Stomach (tissue), 8 donors: ENCODE measurements at regions not wholly inside any gene's neighbourhood (a gene's known extent, or its start where the extent isn't known, plus 50 kb on each side); places are given as distances from the start of the nearest gene placed in this dataset.

ENCODE experiments used
- DNase-seq, 2 donors: peaks; one replicate each; pipeline versions ENCODE4 v3.0.0 to v3.0.0-alpha.2; 2013 to 2019
- H3K27ac ChIP-seq, 5 donors: fragments of 200-600 bp in 4 of 5; sonication (generic) in 4 of 5; one replicate each; pipeline ENCODE4 v1.5.1; 2013 to 2019; ENCODE audit warnings: mild to moderate bottlenecking in 1 of 5, moderate library complexity in 1 of 5
- H3K27me3 ChIP-seq, 3 donors: fragments of 200-600 bp; sonication (generic); one replicate each; pipeline ENCODE4 v1.5.1; 2017 to 2019; ENCODE audit warnings: mixed run types in 1 of 3
- H3K36me3 ChIP-seq, 4 donors: fragments of 200-600 bp; sonication (generic); 1 replicate in 3 of 4; 2 replicates in 1 of 4; pipeline ENCODE4 v1.5.1; 2016 to 2019
- H3K4me1 ChIP-seq, 4 donors: fragments of 200-600 bp; sonication (generic); one replicate each; pipeline ENCODE4 v1.5.1; 2016 to 2019
- H3K4me3 ChIP-seq, 4 donors: fragments of 200-600 bp; sonication (generic) in 3 of 4; one replicate each; pipeline ENCODE4 v1.5.1; 2016 to 2019; ENCODE audit warnings: mild to moderate bottlenecking in 1 of 4
- H3K9me3 ChIP-seq, 4 donors: fragments of 200-600 bp; sonication (generic); one replicate each; pipeline ENCODE4 v1.5.1; 2016 to 2019
- CTCF ChIP-seq, 7 experiments: fragments of 450-650 bp in 4 of 7; fragments of 200-600 bp in 3 of 7; sonication (generic) in 3 of 7; IDR thresholded peaks; one replicate each; pipeline ENCODE4 v1.5.1; 2016 to 2019; ENCODE audit warnings: antibody characterized with exemption in 7 of 7, control low read depth in 2 of 7, mild to moderate bottlenecking in 1 of 7
- EP300 ChIP-seq: sonication (generic); formaldehyde crosslinking; IDR thresholded peaks from one replicate; pipeline ENCODE4 v1.6.1; 2017; ENCODE audit warnings: antibody characterized with exemption
- POLR2A ChIP-seq, 4 donors: fragments of 450-650 bp; IDR thresholded peaks; one replicate each; pipeline ENCODE4 v1.6.1; 2016; ENCODE audit warnings: antibody characterized with exemption in 4 of 4, control low read depth in 2 of 4, mild to moderate bottlenecking in 1 of 4, moderate library complexity in 1 of 4
- POLR2AphosphoS5 ChIP-seq, 3 donors: sonication (generic); formaldehyde crosslinking; IDR thresholded peaks; one replicate each; pipeline ENCODE4 v1.6.1; 2016; ENCODE audit warnings: antibody characterized with exemption in 3 of 3
- WGBS, 5 donors: extraction: QIAGEN DNeasy Blood & Tissue Kit in 3 of 5; methylation state at CpG; one replicate each; pipeline versions ENCODE4 v1.1.5 to v1.1.7; 2013 to 2018; 5-methylcytosine and 5-hydroxymethylcytosine counted together
- intact Hi-C: fragments of 100-400 bp; cut with DNase I; formaldehyde crosslinking; loops from one replicate; pipeline ENCODE4 v1.15.1; 2023; ENCODE audit warnings: low total_unique reads
- donor health status: healthy with polysubstance abuse.
- donor health status: Bipolar disorder and iron deficiency.
- donor health status: healthy.

GRCh38 chr5:53237876-53238275 lies 128.3 kb upstream of the MOCS2 start:
- no peaks in the 10 kb centered on the region for H3K36me3 ChIP-seq
- no peaks in the 10 kb centered on the region for H3K27me3 ChIP-seq
- H3K27ac ChIP-seq, result no peak overlapping the region
- intact Hi-C loops, result no loop called here
- WGBS, 5 donors, result 44 to 87% (median 72%) methylated on average over 6 of the region's 6 CpGs
- no peak overlapping the region for H3K4me3 ChIP-seq
- no peaks in the 10 kb centered on the region for H3K4me1 ChIP-seq
- TF ChIP-seq CTCF (IDR thresholded peaks at IDR 0.05) (no peak), POLR2A (IDR thresholded peaks at IDR 0.05) (no peak), EP300 (no peak), POLR2AphosphoS5 (IDR thresholded peaks at IDR 0.05) (no peak)
- DNase-seq, result no peak
- no peaks in the 10 kb centered on the region for H3K9me3 ChIP-seq

- no peaks in the 10 kb centered on the region for H3K4me1 ChIP-seq
- TF ChIP-seq POLR2A (IDR thresholded peaks at IDR 0.05), result no peak
- H3K9me3 ChIP-seq, result no peaks in the 10 kb centered on the region
- DNase-seq, result no peak
- H3K27me3 ChIP-seq, result no peaks in the 10 kb centered on the region
- H3K36me3 ChIP-seq, result no peaks in the 10 kb centered on the region
- no peak overlapping the region for H3K4me3 ChIP-seq
- intact Hi-C loops, result no loop called here
- WGBS, 5 donors, result 91 to 95% (median 93%) methylated on average over 2 of the region's 2 CpGs
- H3K27ac ChIP-seq, result no peak overlapping the region
Observed at GRCh38 chr5:53239301-53239990, 129.9 kb upstream of the MOCS2 start.

GRCh38 chr5:53240661-53241060 lies 131.1 kb upstream of the MOCS2 start:
- Histone ChIP-seq H3K36me3 (no peaks in the 10 kb centered on the region), H3K9me3 (no peaks in the 10 kb centered on the region), H3K27me3 (no peaks in the 10 kb centered on the region), H3K27ac (no peak overlapping the region), H3K4me1 (no peaks in the 10 kb centered on the region), H3K4me3 (no peak overlapping the region)
- intact Hi-C loops, result no loop called here
- TF ChIP-seq POLR2AphosphoS5 (IDR thresholded peaks at IDR 0.05) (no peak), POLR2A (IDR thresholded peaks at IDR 0.05) (no peak), EP300 (no peak), CTCF (IDR thresholded peaks at IDR 0.05) (no peak)
- DNase-seq, result no peak

- no peak for DNase-seq
- intact Hi-C loops, result no loop called here
- H3K9me3 ChIP-seq, result no peaks in the 10 kb centered on the region
- no peaks in the 10 kb centered on the region for H3K4me1 ChIP-seq
- no peaks in the 10 kb centered on the region for H3K36me3 ChIP-seq
- H3K27me3 ChIP-seq, result no peaks in the 10 kb centered on the region
- 80 to 92% (median 85%) methylated on average over 5 of the region's 5 CpGs for WGBS, 5 donors
- no peak overlapping the region for H3K27ac ChIP-seq
- H3K4me3 ChIP-seq, result no peak overlapping the region
- no peak for TF ChIP-seq EP300
- TF ChIP-seq POLR2A (IDR thresholded peaks at IDR 0.05), result no peak
- no peak for TF ChIP-seq CTCF (IDR thresholded peaks at IDR 0.05)
- no peak for TF ChIP-seq POLR2AphosphoS5 (IDR thresholded peaks at IDR 0.05)
Observed at GRCh38 chr5:53241572-53241971, 132.0 kb upstream of the MOCS2 start.

GRCh38 chr5:53243403-53243802 lies 133.8 kb upstream of the MOCS2 start:
- Histone ChIP-seq H3K27me3 (no peaks in the 10 kb centered on the region), H3K4me3 (no peak overlapping the region), H3K4me1 (no peaks in the 10 kb centered on the region), H3K27ac (no peak overlapping the region), H3K9me3 (no peaks in the 10 kb centered on the region), H3K36me3 (no peaks in the 10 kb centered on the region)
- TF ChIP-seq CTCF (IDR thresholded peaks at IDR 0.05) (no peak), POLR2AphosphoS5 (IDR thresholded peaks at IDR 0.05) (no peak), EP300 (no peak), POLR2A (IDR thresholded peaks at IDR 0.05) (no peak)
- no peak for DNase-seq
- WGBS, 5 donors, result 58 to 80% (median 73%) methylated on average over 3 of the region's 3 CpGs
- intact Hi-C loops, result no loop called here
